WTC11 (cell line): ENCODE measurements at regions not wholly inside any gene's neighbourhood (a gene's known extent, or its start where the extent isn't known, plus 50 kb on each side); places are given as distances from the start of the nearest gene placed in this dataset.

ENCODE experiments used
- ATAC-seq: fragments of 200-7000 bp; cut with Tn5 transposase; 2 replicates; pipeline ENCODE4 v1.10.0; 2021; ENCODE audit warnings: mild to moderate bottlenecking, moderate library complexity
- CTCF ChIA-PET: fragments of 300-600 bp; sonication (Branson Sonifier 250); formaldehyde crosslinking; loops from one replicate; lab custom pipeline; 2021; ENCODE audit warnings: antibody characterized with exemption; lab: Charles Lee
- POLR2A ChIA-PET: fragments of 350-600 bp; sonication (Branson Sonifier 250); formaldehyde crosslinking; loops from one replicate; lab custom pipeline; 2021; ENCODE audit warnings: antibody characterized with exemption; lab: Charles Lee
- DNase-seq: peaks from one replicate; pipeline ENCODE4 v3.0.0; 2021; ENCODE audit warnings: low spot score
- H3K27ac Mint-ChIP-seq: 2 replicates; pipeline ENCODE4 v1.8.0; 2021; ENCODE audit warnings: mixed read lengths
- H3K27me3 Mint-ChIP-seq: 2 replicates; pipeline ENCODE4 v1.8.0; 2021; ENCODE audit warnings: low read depth, mild to moderate bottlenecking, moderate library complexity, mixed read lengths
- H3K36me3 Mint-ChIP-seq: 2 replicates; pipeline ENCODE4 v1.8.0; 2021; ENCODE audit warnings: mixed read lengths
- H3K4me1 Mint-ChIP-seq: 2 replicates; pipeline ENCODE4 v1.8.0; 2022; ENCODE audit warnings: mixed read lengths
- H3K4me3 Mint-ChIP-seq: 2 replicates; pipeline ENCODE4 v1.8.0; 2021; ENCODE audit warnings: mild to moderate bottlenecking, moderate library complexity, mixed read lengths
- H3K9me3 Mint-ChIP-seq: 2 replicates; pipeline ENCODE4 v1.8.0; 2021; ENCODE audit warnings: mixed read lengths
- AR ChIP-seq: fragments of 250-450 bp; sonication (Bioruptor Pico); IDR thresholded peaks from 2 replicates; pipeline ENCODE4 v1.9.0; 2021; ENCODE audit warnings: mild to moderate bottlenecking
- E2F1 ChIP-seq: sonication (generic); formaldehyde crosslinking; IDR thresholded peaks from 2 replicates; pipeline ENCODE4 v1.8.0; 2022; ENCODE audit warnings: mild to moderate bottlenecking, missing genetic modification reagents
- E2F5 ChIP-seq: sonication (generic); formaldehyde crosslinking; IDR thresholded peaks from 2 replicates; pipeline ENCODE4 v1.8.1; 2022; ENCODE audit warnings: mild to moderate bottlenecking, moderate library complexity, missing genetic modification reagents
- ELF4 ChIP-seq: sonication (generic); formaldehyde crosslinking; IDR thresholded peaks from 2 replicates; pipeline ENCODE4 v1.8.1; 2022; ENCODE audit warnings: low read depth, mild to moderate bottlenecking, moderate library complexity, missing genetic modification reagents
- EMX1 ChIP-seq: fragments of 250-450 bp; sonication (Bioruptor Pico); IDR thresholded peaks from 2 replicates; pipeline ENCODE4 v1.8.0; 2021; ENCODE audit warnings: mild to moderate bottlenecking
- FOXP1 ChIP-seq: sonication (generic); formaldehyde crosslinking; IDR thresholded peaks from 2 replicates; pipeline ENCODE4 v1.8.0; 2022; ENCODE audit warnings: missing genetic modification reagents, mild to moderate bottlenecking, moderate library complexity, borderline replicate concordance
- GTF2I ChIP-seq: fragments of 250-450 bp; sonication (Bioruptor Pico); conservative IDR thresholded peaks from 2 replicates; pipeline ENCODE4 v1.4.0; 2021; ENCODE audit warnings: mild to moderate bottlenecking
- MXD4 ChIP-seq: fragments of 250-450 bp; sonication (Bioruptor Pico); IDR thresholded peaks from 2 replicates; pipeline ENCODE4 v1.8.0; 2021; ENCODE audit warnings: mild to moderate bottlenecking, moderate library complexity, borderline replicate concordance
- NR1H2 ChIP-seq: sonication (generic); formaldehyde crosslinking; IDR thresholded peaks from 2 replicates; pipeline ENCODE4 v1.9.0; 2021; ENCODE audit warnings: mild to moderate bottlenecking, moderate library complexity, missing genetic modification reagents
- PRDM15 ChIP-seq: sonication (generic); formaldehyde crosslinking; IDR thresholded peaks from 2 replicates; pipeline ENCODE4 v1.8.0; 2022; ENCODE audit warnings: missing genetic modification reagents
- TEAD4 ChIP-seq: sonication (generic); formaldehyde crosslinking; IDR thresholded peaks from 2 replicates; pipeline ENCODE4 v1.8.0; 2022; ENCODE audit warnings: mild to moderate bottlenecking, missing genetic modification reagents
- ZNF219 ChIP-seq: sonication (generic); formaldehyde crosslinking; IDR thresholded peaks from 2 replicates; pipeline ENCODE4 v1.8.0; 2023; ENCODE audit warnings: missing genetic modification reagents, mild to moderate bottlenecking, borderline replicate concordance
- ZNF425 ChIP-seq: fragments of 250-450 bp; sonication (Bioruptor Pico); conservative IDR thresholded peaks from 2 replicates; pipeline ENCODE4 v1.9.0; 2021; ENCODE audit warnings: mild to moderate bottlenecking
- ZNF512 ChIP-seq: sonication (generic); formaldehyde crosslinking; IDR thresholded peaks from 2 replicates; pipeline ENCODE4 v1.8.1; 2022; ENCODE audit warnings: missing genetic modification reagents, borderline replicate concordance

GRCh38 chr15:35958021-35958420 is 412.1 kb upstream of the DPH6 start (continued):
- no peak for TF ChIP-seq AR (CRISPR knock-in tag)
- no peak for TF ChIP-seq TEAD4 (CRISPR knock-in tag)

GRCh38 chr15:35958975-35959374 is 413.0 kb upstream of the DPH6 start:
- Mint-ChIP-seq H3K27ac (no peak overlapping the region), H3K9me3 (no peaks in the 10 kb centered on the region), H3K4me3 (no peak overlapping the region), H3K36me3 (no peaks in the 10 kb centered on the region), H3K4me1 (no peaks in the 10 kb centered on the region), H3K27me3 (no peaks in the 10 kb centered on the region)
- no peak for ATAC-seq
- DNase-seq, result no peak
- no peak for TF ChIP-seq ELF4 (CRISPR knock-in tag)
- ChIA-PET CTCF (no interaction called here), POLR2A (no interaction called here)

- ChIA-PET POLR2A (no interaction called here), CTCF (no interaction called here)
- 0 out of 2 replicates have a peak, but pooled peaks cover 3% of the 10 kb centered on the region for H3K4me1 Mint-ChIP-seq
- no peak overlapping the region for H3K4me3 Mint-ChIP-seq
- no peaks in the 10 kb centered on the region for H3K36me3 Mint-ChIP-seq
- H3K27ac Mint-ChIP-seq, result no peak overlapping the region
- H3K9me3 Mint-ChIP-seq, result no peaks in the 10 kb centered on the region
- no peaks in the 10 kb centered on the region for H3K27me3 Mint-ChIP-seq
- no peak for DNase-seq
- no peak for TF ChIP-seq NR1H2 (CRISPR knock-in tag)
- TF ChIP-seq ZNF512 (CRISPR knock-in tag), result no peak
- TF ChIP-seq FOXP1 (CRISPR knock-in tag), result no peak
- no peak for TF ChIP-seq ZNF219 (CRISPR knock-in tag)
- TF ChIP-seq GTF2I, result no peak
- no peak for TF ChIP-seq E2F1 (CRISPR knock-in tag)
- TF ChIP-seq ZNF425 (CRISPR knock-in tag), result no peak
- TF ChIP-seq E2F5 (CRISPR knock-in tag), result no peak
- no peak for TF ChIP-seq EMX1
- ATAC-seq, result no peak
Observed at GRCh38 chr15:35963326-35963725, 417.4 kb upstream of the DPH6 start.

- CTCF ChIA-PET, result no interaction called here
- POLR2A ChIA-PET, result no interaction called here
- Mint-ChIP-seq H3K9me3 (no peaks in the 10 kb centered on the region), H3K27me3 (no peaks in the 10 kb centered on the region), H3K4me1 (0 out of 2 replicates have a peak, but pooled peaks cover 3% of the 10 kb centered on the region), H3K36me3 (no peaks in the 10 kb centered on the region), H3K4me3 (no peak overlapping the region), H3K27ac (no peak overlapping the region)
- no peak for ATAC-seq
- DNase-seq, result no peak
- TF ChIP-seq MXD4 (no peak), PRDM15 (CRISPR knock-in tag) (no peak), AR (CRISPR knock-in tag) (no peak)
Observed at GRCh38 chr15:35966781-35967180, 420.8 kb upstream of the DPH6 start.
